Stimulated activated naive CD8-positive, alpha-beta T cell treated with anti-CD3 and anti-CD28 coated beads, Interleukin-15, amount 100 ng/mL, for 72 hours (primary cell): ENCODE measurements at regions not wholly inside any gene's neighbourhood (a gene's known extent, or its start where the extent isn't known, plus 50 kb on each side); places are given as distances from the start of the nearest gene placed in this dataset.
A peak's percentile ranks its signal among the peaks of the same experiment; 100 is the strongest.

Source experiments
- ATAC-seq: fragments of 150-1000 bp; cut with Tn5 transposase; 2 replicates; pipeline ENCODE4 v1.10.0; 2021; ENCODE audit warnings: mild to moderate bottlenecking, moderate library complexity
- DNase-seq, 2 donors: peaks; one replicate each; pipeline ENCODE4 v3.0.0; 2021 to 2022
- H3K27ac Mint-ChIP-seq, 2 donors: one replicate each; pipeline ENCODE4 v1.8.0; 2022; ENCODE audit warnings: mild to moderate bottlenecking in 2 of 2, mixed read lengths in 2 of 2, moderate library complexity in 2 of 2
- H3K27me3 Mint-ChIP-seq: one replicate; pipeline ENCODE4 v1.8.0; 2022; ENCODE audit warnings: mixed read lengths
- H3K4me1 Mint-ChIP-seq: one replicate; pipeline ENCODE4 v1.8.0; 2022; ENCODE audit warnings: mild to moderate bottlenecking, mixed read lengths
- H3K4me3 Mint-ChIP-seq, 2 donors: one replicate each; pipeline ENCODE4 v1.8.0; 2022; ENCODE audit warnings: mild to moderate bottlenecking in 2 of 2, mixed read lengths in 2 of 2, moderate library complexity in 1 of 2
- H3K9me3 Mint-ChIP-seq, 2 donors: one replicate each; pipeline ENCODE4 v1.8.0; 2022; ENCODE audit warnings: mixed read lengths in 2 of 2

DNA sequence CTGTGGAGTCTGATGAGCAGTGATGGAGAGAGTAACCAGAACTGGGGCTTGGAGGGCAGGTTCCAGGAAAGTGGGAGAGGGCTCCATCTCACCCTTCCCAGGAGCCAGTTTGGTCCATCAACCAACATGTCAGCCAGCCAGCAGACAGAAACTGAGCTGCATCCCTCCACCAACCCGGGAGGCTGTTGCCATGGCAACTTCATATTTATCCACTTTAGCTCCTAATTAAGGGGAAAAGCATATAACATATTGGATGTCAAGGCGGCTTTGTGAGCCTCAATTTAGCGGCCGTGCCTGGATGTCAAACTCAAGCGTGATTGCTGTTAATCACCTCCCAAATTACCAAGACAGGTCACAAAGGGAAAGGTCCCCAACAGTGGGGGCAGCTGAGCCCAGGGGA is 81.5 kb upstream of the ARAP3 start:
- Mint-ChIP-seq H3K27me3 (peaks cover 58% of the 10 kb centered on the region), H3K27ac (no peak overlapping the region), H3K4me3 (no peak overlapping the region), H3K9me3 (no peaks in the 10 kb centered on the region), H3K4me1 (peaks cover 2% of the 10 kb centered on the region)
- DNase-seq (no peak), ATAC-seq (no peak)

DNA sequence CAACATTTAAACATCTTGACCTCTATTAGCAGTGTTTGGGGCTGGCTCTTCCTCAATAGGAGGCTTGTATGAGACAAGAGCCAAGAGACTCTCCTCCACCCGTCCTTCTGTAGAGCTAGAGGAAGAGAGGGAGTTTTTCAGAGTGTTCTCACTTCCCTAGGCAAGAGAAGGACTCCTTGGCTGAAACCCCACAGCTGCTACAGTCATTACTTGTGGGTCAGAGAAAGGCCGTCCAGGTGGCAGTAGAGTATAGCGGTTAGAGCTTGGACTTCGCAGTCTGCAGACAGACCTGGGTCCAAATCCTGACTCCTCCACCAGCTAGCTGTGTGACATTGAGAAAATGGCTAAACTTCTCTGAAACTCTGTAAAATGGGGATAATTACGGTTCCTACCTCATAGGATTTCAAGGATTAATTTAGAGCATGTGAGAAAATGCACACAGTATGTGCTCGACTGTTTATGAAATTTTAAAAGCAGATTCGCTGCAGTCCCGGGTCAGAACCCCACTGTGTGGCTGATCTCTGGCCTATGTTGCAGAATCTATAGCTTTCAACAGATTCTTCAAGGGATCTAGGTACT is 80.8 kb upstream of the ARAP3 start:
- DNase-seq (no peak), ATAC-seq (no peak)
- Mint-ChIP-seq H3K9me3 (no peaks in the 10 kb centered on the region), H3K4me3 (no peak overlapping the region), H3K27ac (no peak overlapping the region), H3K27me3 (peaks cover 64% of the 10 kb centered on the region), H3K4me1 (peaks cover 8% of the 10 kb centered on the region)

DNA sequence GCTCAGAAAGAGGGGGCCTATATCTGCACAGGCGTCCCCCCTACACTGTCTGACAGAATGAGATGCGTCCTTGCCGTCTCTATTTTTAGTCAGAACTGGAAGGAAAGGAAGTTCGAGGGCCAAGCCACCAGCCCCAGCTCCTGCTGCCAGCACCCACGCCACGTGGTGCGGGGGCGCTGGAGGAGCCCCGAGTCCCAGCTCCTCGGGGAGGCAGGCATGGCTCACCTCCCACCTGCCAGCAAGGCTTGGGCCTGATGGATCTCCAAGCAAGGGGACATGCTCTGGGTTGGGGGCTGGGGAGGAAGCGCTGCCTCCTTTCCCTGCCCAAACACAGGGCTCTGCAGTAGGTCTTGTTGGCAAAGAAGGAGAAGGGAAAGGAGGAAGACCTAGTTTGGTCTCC is 80.3 kb upstream of the ARAP3 start:
- no peak for ATAC-seq
- peaks cover 8% of the 10 kb centered on the region for H3K4me1 Mint-ChIP-seq
- H3K27me3 Mint-ChIP-seq: peaks cover 70% of the 10 kb centered on the region
- no peak overlapping the region for H3K27ac Mint-ChIP-seq
- H3K9me3 Mint-ChIP-seq: no peaks in the 10 kb centered on the region
- no peak overlapping the region for H3K4me3 Mint-ChIP-seq
- DNase-seq: no peak

DNA sequence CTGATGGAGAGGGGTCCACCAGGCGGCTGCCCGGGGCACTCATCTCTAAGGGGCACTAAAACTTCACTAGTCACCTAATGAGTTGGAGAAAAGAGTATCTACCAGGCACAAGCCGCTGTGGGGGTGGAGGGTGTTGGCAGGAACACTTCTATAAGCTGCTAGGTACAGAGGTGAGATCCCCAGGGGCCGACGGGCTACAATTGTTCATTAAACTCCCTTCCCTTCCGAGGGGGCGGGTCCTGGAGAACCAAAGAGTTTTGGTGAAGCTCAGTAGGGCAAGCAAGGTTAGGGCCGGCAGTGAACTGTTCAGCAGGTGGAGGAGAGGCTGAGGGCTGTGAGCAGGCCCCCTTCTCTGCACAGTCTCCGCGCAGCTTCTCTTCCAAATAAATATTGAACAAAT is 78.7 kb upstream of the ARAP3 start:
- H3K27me3 Mint-ChIP-seq: peaks cover 86% of the 10 kb centered on the region
- H3K4me3 Mint-ChIP-seq: no peak overlapping the region
- ATAC-seq (no peak), DNase-seq (no peak)
- H3K9me3 Mint-ChIP-seq: no peaks in the 10 kb centered on the region
- no peak overlapping the region for H3K27ac Mint-ChIP-seq
- H3K4me1 Mint-ChIP-seq: peaks cover 8% of the 10 kb centered on the region

DNA sequence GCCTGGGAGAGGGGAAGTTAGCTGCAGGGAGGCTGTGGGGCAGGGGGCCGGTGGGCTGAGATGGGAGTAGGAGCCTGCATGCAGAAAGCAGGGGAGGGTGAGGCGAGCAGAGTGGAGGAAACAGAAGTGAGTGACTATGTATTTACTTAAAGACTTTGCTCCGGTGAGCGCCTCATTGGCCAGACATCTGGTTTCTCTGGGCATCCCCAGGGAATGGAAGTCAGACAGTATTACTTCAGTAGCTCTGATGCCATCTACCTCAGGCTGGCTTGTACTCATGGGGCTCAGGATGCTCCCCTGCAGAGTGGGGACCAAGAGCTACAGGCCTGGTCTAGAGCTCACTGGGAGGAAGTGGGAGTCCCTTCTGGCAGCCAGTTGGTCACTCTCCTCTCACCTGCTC is 78.2 kb upstream of the ARAP3 start:
- Mint-ChIP-seq H3K27ac (no peak overlapping the region), H3K4me3 (no peak overlapping the region), H3K27me3 (peaks cover 91% of the 10 kb centered on the region), H3K4me1 (peaks cover 8% of the 10 kb centered on the region), H3K9me3 (no peaks in the 10 kb centered on the region)
- DNase-seq: no peak
- ATAC-seq: no peak

DNA sequence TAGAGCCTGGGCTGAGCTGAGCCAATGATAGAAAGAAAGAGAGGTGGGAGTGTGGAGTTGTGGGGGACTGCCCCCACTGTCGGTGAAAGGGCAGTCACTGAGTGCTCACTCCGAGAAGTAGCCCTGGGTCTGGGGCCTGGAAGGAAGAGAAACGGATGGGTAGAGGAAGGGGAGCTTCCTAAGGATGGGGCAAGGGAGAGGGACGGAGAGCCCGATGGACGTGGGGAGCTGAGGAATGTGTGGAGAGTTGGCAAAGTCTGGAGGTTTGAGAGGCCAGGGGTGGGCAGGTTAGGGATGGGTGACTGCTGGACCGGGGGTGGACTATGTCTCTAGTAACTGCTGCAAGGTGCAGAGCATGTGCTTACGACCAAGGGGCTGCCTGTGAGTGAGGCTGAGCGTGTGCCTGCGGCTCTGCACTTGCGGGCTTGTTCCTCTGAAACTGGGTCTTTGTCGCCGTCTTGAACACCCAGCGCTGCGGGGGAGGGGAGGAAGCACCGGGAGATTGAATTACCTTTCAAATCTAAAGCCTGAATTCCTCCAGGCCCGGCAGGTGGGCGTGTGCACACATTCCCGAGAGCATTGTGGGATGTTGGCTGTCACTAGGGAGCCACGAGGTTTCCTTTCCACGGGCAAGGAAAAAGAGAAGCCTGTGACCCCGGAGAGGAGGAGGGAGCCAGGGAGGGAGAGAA is 76.4 kb upstream of the ARAP3 start:
- H3K27me3 Mint-ChIP-seq: peaks cover 96% of the 10 kb centered on the region
- peak overlapping the region in 1 of 2 donors; percentile 32 for H3K27ac Mint-ChIP-seq
- DNase-seq (no peak), ATAC-seq (no peak)
- H3K4me3 Mint-ChIP-seq: no peak overlapping the region
- no peaks in the 10 kb centered on the region for H3K9me3 Mint-ChIP-seq
- peaks cover 8% of the 10 kb centered on the region for H3K4me1 Mint-ChIP-seq

DNA sequence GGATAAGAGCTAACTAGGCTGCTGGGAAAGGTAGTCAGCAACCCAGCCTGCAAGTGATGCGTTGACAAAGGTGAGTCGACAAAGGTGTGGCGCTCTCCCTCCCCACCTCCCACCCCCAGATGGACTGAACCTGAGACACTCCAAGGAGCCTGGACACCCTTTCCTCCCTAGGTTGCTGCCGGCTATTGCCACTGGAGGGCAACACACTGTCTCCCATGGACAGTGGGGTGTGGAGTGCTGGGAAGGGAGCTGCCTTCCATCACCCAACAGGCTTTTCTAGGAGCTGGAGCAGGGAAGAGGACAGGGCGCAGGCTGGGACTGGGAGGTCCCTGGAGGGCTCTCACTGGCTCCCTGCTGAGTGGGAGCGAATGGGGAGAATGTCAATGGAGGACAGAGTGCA is 75.4 kb upstream of the ARAP3 start:
- H3K4me3 Mint-ChIP-seq: no peak overlapping the region
- no peak overlapping the region for H3K27ac Mint-ChIP-seq
- DNase-seq (no peak), ATAC-seq (no peak)
- H3K4me1 Mint-ChIP-seq: peaks cover 8% of the 10 kb centered on the region
- H3K9me3 Mint-ChIP-seq: no peaks in the 10 kb centered on the region
- peaks cover 100% of the 10 kb centered on the region for H3K27me3 Mint-ChIP-seq

DNA sequence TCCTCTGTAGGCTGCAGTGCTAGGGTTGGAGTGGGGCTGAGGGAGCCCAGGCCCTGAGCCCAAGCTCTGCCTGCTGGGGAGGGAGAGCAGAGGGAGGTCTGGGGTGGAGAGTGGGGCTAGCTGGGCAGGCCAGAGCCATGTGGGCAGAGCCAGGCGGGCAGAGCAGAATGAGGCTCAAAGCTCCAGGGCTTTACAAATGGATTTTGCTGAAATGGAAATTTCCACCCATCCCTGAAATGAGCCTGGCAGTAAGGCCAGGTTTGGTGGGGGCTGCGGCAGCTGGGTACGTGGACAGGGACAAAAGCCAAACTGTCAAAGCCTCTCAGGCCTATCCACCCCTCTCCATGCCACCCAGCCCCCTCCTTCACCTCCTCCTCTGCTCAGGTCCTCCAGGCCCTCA is 74.2 kb upstream of the ARAP3 start:
- Mint-ChIP-seq H3K4me1 (peaks cover 8% of the 10 kb centered on the region), H3K9me3 (no peaks in the 10 kb centered on the region), H3K4me3 (no peak overlapping the region), H3K27me3 (peaks cover 95% of the 10 kb centered on the region), H3K27ac (no peak overlapping the region)
- no peak for ATAC-seq
- no peak for DNase-seq

DNA sequence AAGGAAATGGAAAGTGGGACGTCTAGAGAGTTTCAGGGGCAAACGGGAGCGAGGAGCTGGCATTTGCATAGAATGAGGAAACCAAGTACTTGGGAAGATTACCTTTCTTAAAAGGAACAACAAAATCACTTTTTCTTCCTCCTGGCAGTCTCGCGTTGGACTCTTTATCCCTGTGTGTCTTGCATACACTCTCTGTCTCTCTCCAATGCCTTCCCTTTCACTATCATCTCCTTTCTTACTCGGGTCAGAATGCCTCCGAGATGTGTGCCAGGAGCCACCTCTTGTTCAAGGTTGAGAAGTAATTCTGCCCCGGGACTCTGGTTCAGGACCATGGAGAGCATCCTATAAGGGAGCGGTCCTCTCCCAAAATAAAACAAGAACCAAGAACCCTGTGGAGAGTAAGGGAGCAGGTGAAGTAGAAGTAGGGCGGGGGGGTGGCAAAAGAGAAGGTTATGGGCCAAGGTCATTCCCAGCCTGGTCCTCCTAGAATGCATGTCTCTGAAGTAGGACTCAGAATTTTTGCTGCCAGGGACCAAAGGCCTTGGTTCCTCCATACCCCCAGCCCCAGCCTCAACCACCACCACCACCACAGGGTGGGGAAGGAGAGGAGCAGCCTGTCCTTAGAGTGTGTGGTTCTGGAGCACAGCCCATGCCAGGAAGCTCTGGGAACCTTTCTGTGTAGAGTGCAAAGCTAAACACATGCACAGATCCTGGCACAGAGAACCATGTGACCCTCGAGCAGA is 72.1 kb upstream of the ARAP3 start:
- peaks cover 91% of the 10 kb centered on the region for H3K27me3 Mint-ChIP-seq
- no peak overlapping the region for H3K4me3 Mint-ChIP-seq
- DNase-seq: no peak
- H3K9me3 Mint-ChIP-seq: no peaks in the 10 kb centered on the region
- no peak overlapping the region for H3K27ac Mint-ChIP-seq
- ATAC-seq: no peak
- H3K4me1 Mint-ChIP-seq: peaks cover 8% of the 10 kb centered on the region

DNA sequence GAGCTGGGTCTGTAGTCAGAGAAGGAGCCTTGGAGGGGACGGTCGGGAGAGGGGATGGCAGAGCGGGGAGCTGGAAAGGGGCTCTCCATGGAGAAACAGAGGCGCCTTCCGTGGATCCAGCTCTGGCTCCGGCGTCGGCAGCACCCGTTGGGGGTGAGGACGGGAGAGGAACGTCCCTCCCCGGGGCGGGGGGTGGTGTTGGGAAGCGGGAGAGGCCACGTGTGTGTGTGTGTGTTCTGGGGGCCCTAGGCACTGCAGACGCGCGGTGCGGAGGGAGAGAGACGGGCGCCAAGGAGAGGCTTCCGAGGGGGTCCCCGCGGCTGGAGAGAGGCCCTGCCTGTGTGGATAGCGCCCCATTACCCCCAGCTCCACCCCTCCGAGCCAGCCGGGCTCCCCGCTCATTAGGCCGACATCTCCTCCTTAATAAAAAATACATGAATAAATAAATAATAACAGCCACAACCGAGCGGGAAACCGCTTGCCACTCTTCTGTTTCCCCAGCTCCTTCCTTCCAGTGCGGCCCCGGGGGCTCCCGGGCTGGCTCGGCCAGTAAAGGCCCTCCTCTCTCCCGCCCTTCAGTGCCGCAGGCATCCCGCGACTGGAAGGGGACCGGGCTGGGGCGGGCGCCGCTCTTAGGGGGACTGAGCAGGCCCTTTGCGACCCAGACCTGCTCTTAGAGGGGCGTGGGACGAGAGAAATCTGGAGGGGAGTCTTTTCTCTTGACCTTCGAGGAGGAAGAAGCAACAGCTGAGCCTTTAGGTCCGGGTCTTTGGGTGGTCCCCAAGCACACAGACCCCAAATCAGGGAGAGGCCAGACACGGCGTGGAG is 71.3 kb upstream of the ARAP3 start:
- Mint-ChIP-seq H3K9me3 (no peaks in the 10 kb centered on the region), H3K27ac (no peak overlapping the region), H3K4me3 (no peak overlapping the region), H3K4me1 (peaks cover 4% of the 10 kb centered on the region), H3K27me3 (peaks cover 87% of the 10 kb centered on the region)
- DNase-seq: no peak
- no peak for ATAC-seq

DNA sequence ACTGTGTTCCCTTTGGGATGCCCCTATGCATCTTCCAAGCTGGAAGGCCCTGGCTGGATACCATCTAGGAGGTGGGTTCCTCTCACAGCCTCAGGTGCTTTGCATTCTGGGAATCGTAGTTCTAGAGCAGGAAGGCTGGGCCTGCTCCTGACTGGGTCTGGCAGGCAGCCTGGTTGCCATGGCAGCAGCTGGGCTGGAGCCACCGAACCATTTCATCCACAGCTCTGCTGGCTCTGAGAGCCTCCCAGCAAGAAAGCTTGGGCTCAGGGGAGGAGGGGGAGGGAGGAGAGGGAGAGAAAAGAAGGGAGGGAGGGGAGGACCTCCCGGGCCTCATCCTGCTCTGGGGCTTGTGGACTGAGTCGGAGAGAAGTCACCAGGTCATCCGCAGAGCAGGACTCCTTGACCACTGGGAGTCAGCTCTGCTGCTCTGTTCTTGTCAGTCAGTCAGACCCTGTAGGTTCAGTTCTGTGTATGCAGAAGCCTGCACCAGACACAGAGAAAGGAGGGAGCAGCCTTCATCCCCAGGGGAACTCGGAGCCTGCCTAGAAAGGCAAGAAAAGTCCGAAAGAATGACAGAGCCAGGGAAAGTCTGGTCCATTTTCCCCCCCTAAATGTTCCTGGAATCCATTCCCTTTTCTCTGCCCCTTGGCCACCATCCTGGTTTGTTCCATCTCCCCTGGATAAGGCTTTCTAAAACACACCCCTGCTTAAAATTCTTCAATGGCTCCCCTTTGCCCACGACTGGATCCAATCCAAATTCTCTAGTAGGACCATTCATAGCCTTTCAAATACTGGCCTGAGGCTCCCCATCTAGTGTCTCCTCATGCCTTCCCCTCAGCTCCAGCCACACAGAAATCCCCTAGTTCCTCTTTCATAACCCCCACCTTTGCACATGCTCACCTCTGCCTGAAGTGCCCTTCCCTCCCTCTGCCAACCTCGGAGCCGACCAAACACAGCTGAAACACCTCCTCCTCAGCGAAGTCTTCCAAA is 65.4 kb upstream of the ARAP3 start:
- H3K9me3 Mint-ChIP-seq: no peaks in the 10 kb centered on the region
- no peak overlapping the region for H3K27ac Mint-ChIP-seq
- H3K4me1 Mint-ChIP-seq: no peaks in the 10 kb centered on the region
- H3K27me3 Mint-ChIP-seq: peaks cover 59% of the 10 kb centered on the region
- no peak for ATAC-seq
- no peak overlapping the region for H3K4me3 Mint-ChIP-seq
- no peak for DNase-seq

DNA sequence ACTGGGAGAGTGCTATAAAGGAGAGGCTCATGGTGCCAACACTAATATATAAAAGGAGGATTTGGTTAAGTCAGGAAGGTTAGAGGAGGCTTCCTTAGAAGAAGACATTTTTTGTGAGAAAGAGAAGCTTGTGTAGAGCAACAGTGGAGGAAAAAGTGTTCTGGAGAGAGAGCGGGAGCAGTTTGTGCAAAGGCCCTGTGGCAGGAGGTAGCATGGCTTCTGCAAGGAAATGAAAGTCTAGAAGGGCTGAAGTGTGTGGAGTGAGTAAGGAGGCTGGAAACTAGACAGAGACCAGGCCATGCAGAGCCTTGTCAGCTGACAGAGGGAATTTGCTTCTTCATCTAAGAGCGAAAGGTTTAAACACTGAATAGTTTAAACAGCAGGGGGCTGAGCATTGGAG is 64.4 kb upstream of the ARAP3 start:
- no peak for ATAC-seq
- Mint-ChIP-seq H3K4me3 (no peak overlapping the region), H3K27ac (no peak overlapping the region), H3K27me3 (peaks cover 59% of the 10 kb centered on the region), H3K9me3 (no peaks in the 10 kb centered on the region), H3K4me1 (no peaks in the 10 kb centered on the region)
- no peak for DNase-seq

DNA sequence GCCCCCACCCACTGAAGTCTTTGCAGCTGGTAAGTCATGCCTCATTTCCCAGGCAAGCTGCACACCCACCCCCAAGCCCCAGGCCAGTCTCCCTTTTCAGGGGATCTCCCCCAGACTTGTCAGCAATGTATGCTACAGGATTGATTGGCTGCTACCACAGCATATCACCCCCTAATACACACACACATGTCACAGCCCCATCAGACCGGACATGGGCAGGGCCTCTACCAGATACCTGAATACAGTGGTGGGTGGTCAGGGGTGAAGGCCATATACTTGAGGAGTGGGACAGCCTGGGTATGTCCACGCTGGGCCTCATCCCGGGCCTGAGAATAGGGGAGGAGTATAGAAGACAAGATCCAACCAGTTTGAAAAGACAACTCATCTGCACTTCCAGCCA is 63.4 kb upstream of the ARAP3 start:
- Mint-ChIP-seq H3K4me3 (no peak overlapping the region), H3K27me3 (peaks cover 53% of the 10 kb centered on the region), H3K27ac (no peak overlapping the region), H3K4me1 (no peaks in the 10 kb centered on the region), H3K9me3 (no peaks in the 10 kb centered on the region)
- no peak for ATAC-seq
- no peak for DNase-seq

DNA sequence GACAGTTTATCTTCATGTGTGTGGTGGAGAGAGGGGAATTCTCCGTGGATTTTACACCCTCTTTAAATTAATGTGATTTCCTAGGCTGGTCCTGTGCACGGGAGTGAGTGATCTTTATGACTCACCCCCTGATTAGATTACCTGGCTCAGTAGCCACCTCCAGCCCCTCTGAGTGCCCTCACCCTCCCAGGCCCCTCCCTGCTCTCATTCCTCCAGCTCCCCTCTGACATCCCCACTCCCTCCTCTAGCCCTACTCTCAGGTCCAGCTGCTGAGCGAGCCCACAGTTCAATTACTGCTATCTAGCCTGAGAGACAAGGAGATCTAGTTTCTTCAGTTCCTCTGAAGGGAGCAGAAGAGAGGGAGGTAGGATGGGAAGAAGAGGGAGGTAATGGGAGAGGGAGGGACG is 61.8 kb upstream of the ARAP3 start:
- no peaks in the 10 kb centered on the region for H3K9me3 Mint-ChIP-seq
- H3K27ac Mint-ChIP-seq: no peak overlapping the region
- no peak overlapping the region for H3K4me3 Mint-ChIP-seq
- peaks cover 49% of the 10 kb centered on the region for H3K27me3 Mint-ChIP-seq
- ATAC-seq (no peak), DNase-seq (no peak)
- no peaks in the 10 kb centered on the region for H3K4me1 Mint-ChIP-seq
